Stimulated activated CD8-positive, alpha-beta memory T cell treated with anti-CD3 and anti-CD28 coated beads, Interleukin-4, amount 100 ng/mL, for 4 hours (primary cell): ENCODE measurements at regions not wholly inside any gene's neighbourhood (a gene's known extent, or its start where the extent isn't known, plus 50 kb on each side); places are given as distances from the start of the nearest gene placed in this dataset.
"Not testable (repeated sequence)": the region's sequence is repeated elsewhere in the genome, so short reads cannot be mapped to it uniquely, and the experiment has no call there.

Experiments used
- DNase-seq, 2 donors: peaks; one replicate each; pipeline ENCODE4 v3.0.0-alpha.2; 2020; ENCODE audit warnings: low read depth in 2 of 2, low spot score in 1 of 2

DNA sequence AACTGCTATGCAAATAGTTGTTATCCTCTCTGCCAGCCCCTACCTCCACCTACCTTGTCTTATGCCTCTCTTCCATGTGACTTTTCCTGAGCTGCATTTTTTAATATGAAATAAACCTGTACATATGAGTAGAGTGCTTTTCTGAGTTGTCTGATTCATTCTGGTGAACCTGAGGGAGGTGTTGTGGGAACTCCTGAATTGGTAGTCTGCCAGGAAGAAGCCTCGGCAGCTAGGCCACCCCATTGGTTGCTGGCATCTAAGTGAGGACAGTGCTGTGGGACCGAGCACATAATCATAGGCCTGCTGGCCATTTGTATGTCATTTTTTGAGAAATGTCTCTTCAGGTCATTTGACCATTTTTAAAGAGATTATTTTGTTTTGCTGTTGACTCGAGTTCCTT lies 1146.8 kb downstream of the UQCRFS1 start:
- no peak for DNase-seq

DNA sequence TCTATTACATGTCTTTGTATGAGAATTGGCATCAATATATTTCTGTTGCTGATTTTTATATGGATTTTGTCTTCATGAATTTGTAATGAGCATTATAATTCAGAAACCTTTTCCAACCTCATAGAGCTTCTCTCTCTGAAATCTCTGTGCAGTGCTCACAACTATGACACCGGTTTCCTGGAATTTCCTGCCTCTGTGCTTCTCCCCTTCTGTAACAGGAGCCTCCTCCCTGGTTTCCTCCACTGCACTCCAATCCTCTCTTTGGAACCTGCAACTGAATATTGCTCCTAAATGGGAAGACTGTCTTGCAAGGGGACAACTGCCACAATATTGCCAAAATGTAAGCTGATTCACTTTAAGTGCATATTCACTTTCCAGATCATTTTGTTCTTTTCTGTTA lies 1147.9 kb downstream of the UQCRFS1 start:
- no peak for DNase-seq

DNA sequence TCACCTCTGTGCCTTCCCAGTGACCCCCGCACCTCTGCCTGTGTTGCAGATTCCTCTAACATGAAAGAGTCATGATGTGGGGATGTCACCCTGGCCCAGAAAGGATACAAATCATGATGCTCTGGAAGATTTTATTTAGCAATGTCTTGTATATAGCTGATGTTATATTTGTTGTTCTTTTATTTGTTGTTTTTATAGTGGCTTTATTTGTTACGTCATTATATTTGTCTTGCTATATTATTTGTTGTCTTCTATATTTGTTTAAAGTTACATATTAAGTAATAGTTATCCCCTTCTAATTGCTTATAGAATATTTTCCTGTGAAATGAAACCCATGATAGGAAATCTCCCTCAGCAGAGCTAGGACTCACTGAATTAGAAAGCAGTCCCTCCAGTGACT lies 1149.2 kb downstream of the UQCRFS1 start:
- no peak for DNase-seq

DNA sequence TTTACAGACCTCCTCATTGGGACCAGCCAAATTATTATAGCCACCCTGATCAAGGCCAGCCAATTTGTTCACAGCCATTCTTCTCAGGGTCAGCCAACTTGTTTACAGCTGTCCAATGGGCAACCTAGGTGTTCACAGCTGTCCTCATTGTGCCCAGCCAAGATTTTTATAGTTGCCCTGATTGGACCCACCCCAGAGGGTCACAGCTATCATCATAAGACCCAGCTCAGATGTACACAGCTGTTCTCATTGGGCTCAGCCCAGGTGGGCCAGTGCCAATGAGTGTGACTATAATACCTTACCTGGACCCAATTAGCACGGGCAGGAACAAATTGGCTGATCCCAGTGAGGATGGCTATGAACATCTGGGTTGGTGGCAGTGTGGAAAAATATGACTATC lies 1151.8 kb downstream of the UQCRFS1 start:
- no peak for DNase-seq

DNA sequence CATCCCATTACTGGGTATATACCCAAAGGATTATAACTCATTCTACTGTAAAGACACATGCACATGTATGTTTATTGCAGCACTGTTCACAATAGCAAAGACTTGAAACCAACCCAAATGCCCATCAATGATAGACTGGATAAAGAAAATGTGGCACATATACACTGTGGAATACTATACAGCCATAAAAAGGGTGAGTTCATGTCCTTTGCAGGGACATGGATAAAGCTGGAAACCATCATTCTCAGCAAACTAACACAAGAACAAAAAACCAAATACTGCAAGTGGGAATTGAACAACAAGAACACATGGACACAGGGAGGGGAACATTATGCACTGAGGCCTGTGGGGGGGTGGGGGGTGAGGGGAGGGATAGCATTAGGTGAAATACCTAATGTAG lies 1155.9 kb downstream of the UQCRFS1 start:
- DNase-seq = not testable (repeated sequence)

GRCh38 chr19:28051047-28051446 lies 1161.9 kb downstream of the UQCRFS1 start:
- DNase-seq = no peak

- no peak for DNase-seq
Measured at GRCh38 chr19:28049875-28050274, 1163.1 kb downstream of the UQCRFS1 start.

DNA sequence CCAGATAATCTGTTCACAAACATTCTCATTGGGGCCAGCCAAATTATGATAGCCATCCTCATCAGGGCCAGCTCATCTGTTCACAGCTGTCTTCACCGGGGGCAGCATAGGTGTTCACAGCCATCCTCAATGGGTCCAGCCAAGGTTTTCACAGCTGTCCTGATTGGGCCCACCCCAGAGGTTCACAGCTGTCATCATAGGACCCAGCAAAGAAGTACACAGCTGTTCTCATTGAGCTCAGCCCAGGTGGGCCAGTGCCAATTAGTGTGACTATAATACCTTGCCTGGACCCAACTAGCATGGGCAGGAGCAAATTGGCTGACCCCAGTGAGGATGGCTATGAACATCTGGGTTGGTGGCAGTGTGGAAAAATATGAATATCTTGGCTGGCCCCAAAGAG lies 1166.0 kb downstream of the UQCRFS1 start:
- DNase-seq = no peak

- no peak for DNase-seq
Measured at GRCh38 chr19:28045621-28046020, 1167.3 kb downstream of the UQCRFS1 start.

GRCh38 chr19:28044477-28044876 lies 1168.5 kb downstream of the UQCRFS1 start:
- DNase-seq = no peak

DNA sequence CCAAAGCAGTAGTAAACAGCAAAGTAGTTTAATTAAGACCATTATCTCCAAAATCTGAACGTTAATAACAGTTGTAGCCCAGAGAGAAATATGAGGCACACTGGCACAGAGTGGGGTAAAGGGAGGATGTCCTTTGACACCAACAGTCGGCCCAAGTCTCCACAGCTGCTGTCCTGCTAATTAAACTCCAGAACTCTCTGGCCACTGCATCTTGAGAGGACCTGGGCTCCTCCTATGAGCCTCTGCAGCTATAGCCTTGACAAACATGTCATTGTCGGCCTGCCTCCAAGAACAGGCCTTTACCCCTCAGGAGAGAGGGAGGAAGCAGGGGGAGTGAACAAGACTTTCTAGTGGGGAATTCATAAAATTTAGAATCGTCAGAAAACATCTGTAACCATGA lies 1170.4 kb downstream of the UQCRFS1 start:
- no peak for DNase-seq

- DNase-seq = no peak
Measured at GRCh38 chr19:28039677-28040381, 1173.1 kb downstream of the UQCRFS1 start.

GRCh38 chr19:28037186-28037585 lies 1175.8 kb downstream of the UQCRFS1 start:
- DNase-seq = no peak

DNA sequence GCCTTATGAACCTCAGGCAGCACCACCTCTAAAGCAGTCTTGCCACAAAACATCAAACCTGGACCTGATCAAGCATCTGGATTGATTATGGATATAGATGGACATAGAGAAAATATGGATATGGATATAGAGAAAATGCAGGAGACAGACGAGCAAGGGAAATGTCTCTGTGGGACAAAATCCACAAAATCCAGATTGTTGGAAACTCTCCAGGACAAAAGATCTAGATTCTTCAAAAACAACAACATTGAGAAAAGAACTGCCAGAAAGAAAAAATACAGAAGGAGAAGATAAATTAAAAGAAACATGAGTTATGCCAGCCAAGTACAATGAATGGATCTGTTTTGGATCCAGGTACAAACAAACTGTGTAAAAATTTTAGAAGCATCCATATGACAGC lies 1176.5 kb downstream of the UQCRFS1 start:
- DNase-seq = no peak

- no peak for DNase-seq
Measured at GRCh38 chr19:28034936-28035335, 1178.0 kb downstream of the UQCRFS1 start.

GRCh38 chr19:28028881-28029444 lies 1184.0 kb downstream of the UQCRFS1 start:
- DNase-seq = no peak

DNA sequence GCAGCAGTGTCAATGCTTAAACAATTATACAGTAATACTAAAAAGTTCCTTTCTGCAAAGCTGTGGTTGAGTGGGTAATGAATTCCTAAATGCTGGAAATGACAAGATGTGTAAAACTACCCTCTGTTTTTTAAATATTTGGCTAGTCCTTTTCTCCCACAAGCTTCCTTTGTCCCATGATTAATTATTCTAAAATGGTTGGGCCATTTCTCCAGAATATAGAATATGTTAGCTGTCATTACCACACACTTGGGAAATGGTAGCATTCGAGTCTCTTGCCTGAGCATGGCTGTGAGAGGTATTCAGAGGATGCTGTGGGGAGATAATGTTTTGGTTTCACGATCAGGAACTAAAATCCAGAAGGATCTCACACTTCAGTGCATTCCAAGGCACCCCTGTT lies 1185.8 kb downstream of the UQCRFS1 start:
- DNase-seq = no peak

DNA sequence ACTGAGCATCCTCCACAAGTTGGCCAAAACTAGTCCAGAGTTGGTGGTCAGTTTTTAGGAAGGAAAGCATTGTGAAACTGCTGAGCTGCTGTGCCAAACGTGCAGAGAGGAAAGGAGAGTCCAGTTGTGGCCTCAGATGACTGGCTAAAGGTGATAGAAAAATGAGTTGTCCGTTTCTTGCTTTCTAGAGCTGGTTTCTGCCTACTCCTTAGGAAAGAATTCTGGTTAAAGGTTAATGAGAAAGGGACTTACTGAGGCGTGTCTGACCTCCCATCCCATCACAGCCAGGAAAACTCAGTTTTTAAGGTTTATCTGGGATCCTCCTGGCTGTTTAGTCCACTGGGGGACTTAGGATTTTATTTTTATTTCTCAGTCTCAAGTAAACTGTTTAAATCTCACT lies 1186.3 kb downstream of the UQCRFS1 start:
- no peak for DNase-seq

- DNase-seq = no peak
Measured at GRCh38 chr19:28024920-28025319, 1188.0 kb downstream of the UQCRFS1 start.

- DNase-seq = no peak
Measured at GRCh38 chr19:28023064-28023463, 1189.9 kb downstream of the UQCRFS1 start.

GRCh38 chr19:28022506-28022905 lies 1190.4 kb downstream of the UQCRFS1 start:
- no peak for DNase-seq

DNA sequence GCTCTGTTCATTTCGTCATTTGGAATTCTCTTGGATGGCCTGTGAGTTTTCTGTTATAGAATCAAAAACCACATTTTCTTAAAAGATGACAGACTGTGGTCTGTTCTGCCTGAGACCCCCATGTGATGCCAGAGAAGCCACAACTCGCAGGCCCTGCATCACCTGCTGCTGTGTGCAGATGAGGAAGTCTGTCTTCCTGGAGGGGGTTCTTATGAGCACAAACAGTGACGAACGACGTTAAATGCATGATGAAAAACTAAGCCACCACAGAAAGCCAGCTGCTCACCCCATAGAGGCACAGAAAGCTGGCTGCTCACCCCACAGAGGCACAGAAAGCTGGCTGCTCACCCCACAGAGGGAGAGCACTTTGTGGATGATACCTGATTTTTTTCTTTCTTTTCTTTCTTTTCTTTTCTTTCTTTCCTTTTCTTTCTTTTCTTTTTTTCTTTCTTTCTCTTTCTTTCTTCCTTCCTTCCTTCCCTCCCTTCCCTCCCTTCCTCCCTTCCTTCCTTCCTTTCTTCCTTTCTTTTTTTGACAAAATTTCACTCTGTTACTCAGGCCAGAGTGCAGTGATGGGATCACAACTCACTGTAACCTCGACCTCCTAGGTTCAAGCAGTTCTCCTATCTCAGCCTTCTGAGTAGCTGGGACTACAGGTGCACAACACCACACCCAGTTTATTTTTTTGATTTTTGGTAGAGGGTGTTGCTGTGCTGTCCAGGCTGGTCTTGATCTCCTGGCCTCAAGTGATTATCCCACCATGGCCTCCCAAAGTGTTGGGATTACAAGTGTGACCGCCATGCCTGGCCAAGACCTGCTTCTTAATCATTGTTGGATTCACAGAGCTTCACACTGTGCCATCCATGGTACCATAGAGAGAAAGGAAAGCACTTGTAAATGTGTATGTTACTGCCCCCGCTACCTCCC lies 1191.4 kb downstream of the UQCRFS1 start:
- no peak for DNase-seq
